Right atrium auricular region (tissue), 2 donors: ENCODE measurements at regions not wholly inside any gene's neighbourhood (a gene's known extent, or its start where the extent isn't known, plus 50 kb on each side); places are given as distances from the start of the nearest gene placed in this dataset.

Experiments
- DNase-seq: peaks from one replicate; pipeline ENCODE4 v3.0.0-alpha.2; 2019; ENCODE audit warnings: low spot score
- H3K27ac ChIP-seq, 2 donors: fragments of 200-600 bp; sonication (generic); 1 replicate in 1 of 2; 2 replicates in 1 of 2; pipeline ENCODE4 v1.5.1; 2016 to 2019
- H3K27me3 ChIP-seq, 2 donors: fragments of 200-600 bp; sonication (generic); one replicate each; pipeline versions ENCODE4 v1.5.1 to v1.6.0; 2017 to 2019
- H3K36me3 ChIP-seq: fragments of 200-600 bp; sonication (generic); one replicate; pipeline ENCODE4 v1.5.1; 2016
- H3K4me1 ChIP-seq, 2 donors: fragments of 200-600 bp; sonication (generic); one replicate each; pipeline versions ENCODE4 v1.5.1 to v1.6.0; 2017 to 2019
- H3K4me3 ChIP-seq, 2 donors: fragments of 200-600 bp; sonication (generic); 1 replicate in 1 of 2; 2 replicates in 1 of 2; pipeline ENCODE4 v1.5.1; 2017 to 2019; ENCODE audit warnings: mild to moderate bottlenecking in 1 of 2, moderate library complexity in 1 of 2
- H3K9me3 ChIP-seq, 2 donors: fragments of 200-600 bp; sonication (generic); one replicate each; pipeline ENCODE4 v1.5.1; 2019
- CTCF ChIP-seq, 2 donors: fragments of 200-600 bp; sonication (generic); IDR thresholded peaks; one replicate each; pipeline ENCODE4 v1.5.1; 2019; ENCODE audit warnings: antibody characterized with exemption in 2 of 2

GRCh38 chr9:2459756-2460155, 161.8 kb upstream of the VLDLR start:
- Histone ChIP-seq H3K4me3 (no peak overlapping the region), H3K27me3 (no peaks in the 10 kb centered on the region), H3K4me1 (peaks cover 0 to 5% of the 10 kb centered on the region in 2 donors), H3K36me3 (no peaks in the 10 kb centered on the region), H3K9me3 (no peaks in the 10 kb centered on the region), H3K27ac (no peak overlapping the region)
- TF ChIP-seq CTCF (IDR thresholded peaks at IDR 0.05), result no peak
- no peak for DNase-seq

GRCh38 chr9:2461892-2462291, 159.7 kb upstream of the VLDLR start:
- H3K27ac ChIP-seq, result no peak overlapping the region
- no peaks in the 10 kb centered on the region for H3K27me3 ChIP-seq
- H3K4me3 ChIP-seq, result no peak overlapping the region
- no peak for DNase-seq
- no peaks in the 10 kb centered on the region for H3K9me3 ChIP-seq
- H3K4me1 ChIP-seq, result peaks cover 0 to 5% of the 10 kb centered on the region in 2 donors
- no peaks in the 10 kb centered on the region for H3K36me3 ChIP-seq
- no peak for TF ChIP-seq CTCF (IDR thresholded peaks at IDR 0.05)

GRCh38 chr9:2464624-2465023, 157.0 kb upstream of the VLDLR start:
- Histone ChIP-seq H3K4me3 (no peak overlapping the region), H3K27ac (no peak overlapping the region), H3K4me1 (peaks cover 0 to 9% of the 10 kb centered on the region in 2 donors), H3K36me3 (no peaks in the 10 kb centered on the region), H3K9me3 (no peaks in the 10 kb centered on the region), H3K27me3 (no peaks in the 10 kb centered on the region)
- no peak for DNase-seq
- TF ChIP-seq CTCF (IDR thresholded peaks at IDR 0.05), result no peak

GRCh38 chr9:2465516-2465915, 156.1 kb upstream of the VLDLR start:
- DNase-seq, result no peak
- no peak overlapping the region for H3K27ac ChIP-seq
- H3K9me3 ChIP-seq, result no peaks in the 10 kb centered on the region
- no peak overlapping the region for H3K4me3 ChIP-seq
- no peak for TF ChIP-seq CTCF (IDR thresholded peaks at IDR 0.05)
- H3K27me3 ChIP-seq, result no peaks in the 10 kb centered on the region
- no peaks in the 10 kb centered on the region for H3K36me3 ChIP-seq
- H3K4me1 ChIP-seq, result peaks cover 0 to 12% of the 10 kb centered on the region in 2 donors

- Histone ChIP-seq H3K27me3 (no peaks in the 10 kb centered on the region), H3K27ac (no peak overlapping the region), H3K9me3 (no peaks in the 10 kb centered on the region), H3K4me1 (peaks cover 0 to 12% of the 10 kb centered on the region in 2 donors), H3K4me3 (no peak overlapping the region), H3K36me3 (no peaks in the 10 kb centered on the region)
- no peak for TF ChIP-seq CTCF (IDR thresholded peaks at IDR 0.05)
- DNase-seq, result no peak
These were observed 155.6 kb upstream of the VLDLR start for GRCh38 chr9:2465921-2466460.

GRCh38 chr9:2466703-2467102, 154.9 kb upstream of the VLDLR start:
- Histone ChIP-seq H3K36me3 (no peaks in the 10 kb centered on the region), H3K4me3 (no peak overlapping the region), H3K9me3 (no peaks in the 10 kb centered on the region), H3K27ac (no peak overlapping the region), H3K27me3 (no peaks in the 10 kb centered on the region), H3K4me1 (peaks cover 0 to 11% of the 10 kb centered on the region in 2 donors)
- no peak for DNase-seq
- TF ChIP-seq CTCF (IDR thresholded peaks at IDR 0.05), result no peak
